H1 (cell line): ENCODE measurements at regions not wholly inside any gene's neighbourhood (a gene's known extent, or its start where the extent isn't known, plus 50 kb on each side); places are given as distances from the start of the nearest gene placed in this dataset.

Experiments used
- CTCF ChIA-PET: fragments of 300-600 bp; sonication (Branson Sonifier 250); formaldehyde crosslinking; loops from one replicate; lab custom pipeline; 2021; ENCODE audit not compliant: partially characterized antibody; lab: Charles Lee
- POLR2A ChIA-PET: fragments of 300-600 bp; sonication (Branson Sonifier 250); formaldehyde crosslinking; loops from one replicate; lab custom pipeline; 2021; ENCODE audit warnings: inconsistent platforms; ENCODE audit not compliant: partially characterized antibody; lab: Charles Lee
- DNase-seq, 2 experiments: peaks; one replicate each; pipeline versions ENCODE4 v3.0.0 to v3.0.0-alpha.2; 2010 to 2022; ENCODE audit warnings: low spot score in 2 of 2, low read depth in 1 of 2, mixed read lengths in 1 of 2
- FAIRE-seq: peaks from 2 replicates; lab custom pipeline; 2011; peaks lifted over from hg19 to GRCh38; lab: Jason Lieb, UNC
- H2AFZ ChIP-seq: 2 replicates; pipeline ENCODE4 v1.8.1; 2012; ENCODE audit warnings: low read length, inconsistent platforms
- H2AK5ac ChIP-seq: 2 replicates; pipeline ENCODE4 v1.6.1; 2013; ENCODE audit warnings: low read depth, low read length
- H2BK120ac ChIP-seq: replicated peaks from 2 replicates; pipeline ENCODE3; 2013; ENCODE audit warnings: low read depth, low read length, inconsistent platforms
- H2BK12ac ChIP-seq: 2 replicates; pipeline ENCODE4 v1.6.1; 2013; ENCODE audit warnings: low read depth, low read length
- H2BK15ac ChIP-seq: 2 replicates; pipeline ENCODE4 v1.6.1; 2013; ENCODE audit warnings: low read length
- H2BK20ac ChIP-seq: 2 replicates; pipeline ENCODE4 v1.6.1; 2013; ENCODE audit warnings: low read length
- H2BK5ac ChIP-seq: 2 replicates; pipeline ENCODE4 v1.6.1; 2013; ENCODE audit warnings: low read depth, low read length
- H3K14ac ChIP-seq: 2 replicates; pipeline ENCODE4 v1.6.1; 2013; ENCODE audit warnings: inconsistent platforms; ENCODE audit not compliant: insufficient read length
- H3K18ac ChIP-seq: 2 replicates; pipeline ENCODE4 v1.6.1; 2013; ENCODE audit warnings: low read length; ENCODE audit errors: extremely low read depth
- H3K23ac ChIP-seq: 2 replicates; pipeline ENCODE4 v1.6.1; 2013; ENCODE audit warnings: inconsistent platforms; ENCODE audit not compliant: insufficient read length
- H3K23me2 ChIP-seq: 2 replicates; pipeline ENCODE4 v1.6.1; 2013; ENCODE audit warnings: low read depth, low read length
- H3K27ac ChIP-seq: 2 replicates; pipeline ENCODE4 v1.6.1; 2011; ENCODE audit warnings: low read depth, low read length, inconsistent platforms
- H3K27me3 ChIP-seq, 4 experiments: replicated peaks in 1 of 4; 1 replicate in 1 of 4; 2 replicates in 3 of 4; pipeline versions ENCODE4 v1.6.1 to v1.8.1; 2011 to 2013; ENCODE audit warnings: low read length in 3 of 4, mild to moderate bottlenecking in 3 of 4, inconsistent platforms in 2 of 4, mixed read lengths in 2 of 4, moderate library complexity in 1 of 4; ENCODE audit not compliant: control insufficient read depth in 3 of 4, insufficient read depth in 3 of 4; ENCODE audit errors: extremely low read depth in 1 of 4
- H3K36me3 ChIP-seq, 4 experiments: 2 replicates each; pipeline versions ENCODE4 v1.6.1 to v1.8.1; 2011 to 2013; ENCODE audit warnings: mild to moderate bottlenecking in 4 of 4, low read length in 3 of 4, moderate library complexity in 2 of 4, control low read depth in 1 of 4, inconsistent platforms in 1 of 4; ENCODE audit not compliant: insufficient read depth in 4 of 4, control insufficient read depth in 2 of 4
- H3K4ac ChIP-seq: replicated peaks from 2 replicates; pipeline ENCODE3; 2013; ENCODE audit warnings: low read length, low read depth, mixed read lengths, inconsistent platforms; ENCODE audit not compliant: insufficient read length
- H3K4me1 ChIP-seq, 4 experiments: replicated peaks in 1 of 4; 1 replicate in 1 of 4; 2 replicates in 3 of 4; pipeline versions ENCODE4 v1.6.1 to v1.8.1; 2011 to 2013; ENCODE audit warnings: low read length in 3 of 4, inconsistent platforms in 2 of 4, mixed read lengths in 1 of 4; ENCODE audit not compliant: insufficient read depth in 4 of 4, control insufficient read depth in 3 of 4
- H3K4me2 ChIP-seq, 2 experiments: 2 replicates each; pipeline versions ENCODE4 v1.6.1 to v1.8.1; 2011 to 2013; ENCODE audit warnings: low read depth in 2 of 2, low read length in 2 of 2, control low read depth in 1 of 2, inconsistent platforms in 1 of 2, mild to moderate bottlenecking in 1 of 2; ENCODE audit not compliant: insufficient read depth in 1 of 2
- H3K4me3 ChIP-seq, 4 experiments: fragments of 200-600, 300-600 bp in 1 of 4; sonication (generic), shearing (Covaris generic), sonication (Bioruptor Twin) in 1 of 4; 2 replicates each; pipeline versions ENCODE4 v1.5.1 to v1.8.1; 2011 to 2016; ENCODE audit warnings: low read length in 4 of 4, low read depth in 3 of 4, control low read depth in 2 of 4, inconsistent platforms in 2 of 4, mild to moderate bottlenecking in 2 of 4, mixed read lengths in 1 of 4, moderate library complexity in 1 of 4; ENCODE audit not compliant: insufficient read depth in 2 of 4; ENCODE audit errors: extremely low read depth in 1 of 4
- H3K56ac ChIP-seq: replicated peaks from 2 replicates; pipeline ENCODE3; 2013; ENCODE audit warnings: low read depth, mild to moderate bottlenecking, mixed read lengths, low read length, inconsistent platforms; ENCODE audit not compliant: insufficient read length
- H3K79me1 ChIP-seq: 2 replicates; pipeline ENCODE4 v1.6.1; 2013; ENCODE audit warnings: low read depth, low read length, control low read depth
- H3K79me2 ChIP-seq, 2 experiments: 2 replicates each; pipeline versions ENCODE4 v1.6.1 to v1.8.1; 2012 to 2013; ENCODE audit warnings: low read length in 2 of 2, mild to moderate bottlenecking in 2 of 2, inconsistent platforms in 1 of 2; ENCODE audit not compliant: insufficient read depth in 2 of 2, control insufficient read depth in 1 of 2
- H3K9ac ChIP-seq, 4 experiments: replicated peaks in 1 of 4; 1 replicate in 1 of 4; 2 replicates in 3 of 4; pipeline versions ENCODE4 v1.6.1 to v1.8.1; 2011 to 2013; ENCODE audit warnings: low read depth in 3 of 4, low read length in 3 of 4, control low read depth in 2 of 4, mild to moderate bottlenecking in 2 of 4, moderate library complexity in 2 of 4, inconsistent platforms in 1 of 4; ENCODE audit errors: extremely low read depth in 1 of 4
- H3K9me3 ChIP-seq, 2 experiments: 2 replicates each; pipeline versions ENCODE4 v1.6.1 to v1.8.1; 2012 to 2013; ENCODE audit warnings: mild to moderate bottlenecking in 2 of 2, moderate library complexity in 2 of 2, control low read depth in 1 of 2, inconsistent platforms in 1 of 2, low read depth in 1 of 2, low read length in 1 of 2, mixed read lengths in 1 of 2; ENCODE audit not compliant: insufficient read depth in 2 of 2
- H4K20me1 ChIP-seq, 2 experiments: replicated peaks in 1 of 2; 2 replicates each; pipeline versions ENCODE3 to v1.8.1; 2011 to 2013; ENCODE audit warnings: inconsistent platforms in 2 of 2, low read length in 2 of 2, mild to moderate bottlenecking in 1 of 2; ENCODE audit not compliant: insufficient read depth in 2 of 2, control insufficient read depth in 1 of 2
- H4K5ac ChIP-seq: 2 replicates; pipeline ENCODE4 v1.6.1; 2013; ENCODE audit warnings: low read length, low read depth, mixed read lengths, inconsistent platforms; ENCODE audit not compliant: insufficient read length
- H4K8ac ChIP-seq: 2 replicates; pipeline ENCODE4 v1.8.0; 2013; ENCODE audit warnings: mild to moderate bottlenecking, moderate library complexity, low read length, inconsistent platforms; ENCODE audit not compliant: insufficient read depth; ENCODE audit errors: extremely low read depth
- H4K91ac ChIP-seq: replicated peaks from 2 replicates; pipeline ENCODE3; 2013; ENCODE audit warnings: low read length, mixed read lengths, inconsistent platforms; ENCODE audit not compliant: insufficient read length
- ATF3 ChIP-seq: IDR thresholded peaks from 2 replicates; pipeline ENCODE4 v1.6.1; 2011; ENCODE audit warnings: low read depth, mild to moderate bottlenecking, low read length; ENCODE audit not compliant: insufficient read depth
- CBX8 ChIP-seq: fragments of 300-800, 300-1000 bp; sonication (generic); IDR thresholded peaks from 2 replicates; pipeline ENCODE4 v1.7.1; 2016; ENCODE audit warnings: low read depth, low read length, borderline replicate concordance
- MAFK ChIP-seq: IDR thresholded peaks from 2 replicates; pipeline ENCODE4 v1.6.1; 2012; ENCODE audit warnings: low read depth, mild to moderate bottlenecking, improper control_type of control experiment, low read length
- NRF1 ChIP-seq: IDR thresholded peaks from 2 replicates; pipeline ENCODE4 v1.6.1; 2011; ENCODE audit warnings: mild to moderate bottlenecking, low read depth, low read length, improper control_type of control experiment
- WGBS, 2 experiments: shearing (Covaris generic) in 1 of 2; methylation state at CpG; one replicate each; pipeline versions ENCODE4 v1.1.6 to v1.1.7; 2013 to 2015; ENCODE audit warnings: low lambda C conversion rate in 2 of 2, mixed read lengths in 2 of 2, inconsistent platforms in 1 of 2, low coverage in 1 of 2, missing lambda C conversion rate in 1 of 2; ENCODE audit not compliant: insufficient replicate concordance in 2 of 2, insufficient coverage in 1 of 2, insufficient read length in 1 of 2; ENCODE audit errors: extremely low coverage in 1 of 2, missing lambda C conversion rate in 1 of 2; 5-methylcytosine and 5-hydroxymethylcytosine counted together
- TF ChIP-seq, protein P1 (sequence below): IDR thresholded peaks from 2 replicates; pipeline ENCODE4 v1.6.1; 2012; ENCODE audit warnings: inconsistent platforms

DNA sequence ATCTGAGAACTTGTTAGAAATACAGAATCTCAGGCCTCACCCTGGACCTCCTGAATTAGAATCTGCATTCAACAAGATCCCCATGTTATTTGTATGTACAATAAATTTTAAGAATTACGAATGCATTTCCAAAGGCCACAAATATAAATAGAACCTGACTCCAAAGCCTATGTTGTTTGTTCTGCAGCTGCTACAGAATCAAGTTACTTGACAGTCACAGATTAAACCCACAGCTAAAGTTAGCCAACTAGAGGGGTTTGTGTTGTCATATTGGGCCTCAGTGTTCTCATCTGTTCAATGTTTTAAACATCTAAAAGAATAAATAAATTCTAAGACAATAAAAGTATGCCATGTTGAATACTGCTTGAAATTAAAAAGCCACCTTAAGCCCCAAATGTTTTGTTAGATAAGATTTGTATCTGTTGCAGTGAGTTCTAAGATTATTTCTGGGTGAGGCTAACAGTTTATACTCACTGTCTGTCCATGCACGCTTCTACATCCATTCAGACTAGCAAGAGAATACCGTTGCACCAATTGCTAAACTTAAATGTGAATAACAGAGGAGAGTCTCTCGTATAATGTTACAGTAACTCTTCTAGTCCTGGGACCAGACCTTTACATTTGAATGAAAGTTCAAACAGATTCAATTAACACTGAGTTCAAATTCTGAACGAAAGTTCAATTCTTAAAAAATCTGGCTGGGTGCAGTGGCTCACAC lies 200.4 kb downstream of the MEMO1 start:
- Histone ChIP-seq H3K23me2 (no peaks in the 10 kb centered on the region; the same call in 1 of the 2 replicates), H3K4ac (no peak overlapping the region), H3K27me3 (no peaks in the 10 kb centered on the region), H3K79me2 (no peaks in the 10 kb centered on the region), H2BK12ac (no peak overlapping the region), H3K9ac (no peak overlapping the region), H4K8ac (no peak overlapping the region), H4K20me1 (peaks cover 0 to 3% of the 10 kb centered on the region in 2 experiments), H3K4me2 (no peak overlapping the region), H3K56ac (no peak overlapping the region), H4K5ac (no peak overlapping the region), H3K4me3 (no peak overlapping the region), H3K23ac (no peak overlapping the region), H2BK120ac (no peak overlapping the region), H3K4me1 (no peaks in the 10 kb centered on the region; a peak in 1 of 7 replicates), H3K27ac (no peak overlapping the region), H3K9me3 (peaks cover 11 to 14% of the 10 kb centered on the region in 2 experiments; a peak in 3 of 4 replicates), H2AFZ (no peak overlapping the region), H3K36me3 (no peaks in the 10 kb centered on the region), H3K18ac (no peak overlapping the region), H2BK20ac (no peak overlapping the region), H2BK5ac (no peak overlapping the region), H3K14ac (no peak overlapping the region), H2AK5ac (no peak overlapping the region), H2BK15ac (no peak overlapping the region), H4K91ac (no peak overlapping the region), H3K79me1 (no peaks in the 10 kb centered on the region)
- DNase-seq (no peak), FAIRE-seq (no peak)
- 61% methylated on average over 5 of the region's 5 CpGs; no CpG with 5 or more reads in 1 of the 2 experiments for WGBS, 2 experiments
- TF ChIP-seq ATF3 (no peak), NRF1 (no peak), MAFK (no peak), CBX8 (no peak)
- TF ChIP-seq, protein P1, sequence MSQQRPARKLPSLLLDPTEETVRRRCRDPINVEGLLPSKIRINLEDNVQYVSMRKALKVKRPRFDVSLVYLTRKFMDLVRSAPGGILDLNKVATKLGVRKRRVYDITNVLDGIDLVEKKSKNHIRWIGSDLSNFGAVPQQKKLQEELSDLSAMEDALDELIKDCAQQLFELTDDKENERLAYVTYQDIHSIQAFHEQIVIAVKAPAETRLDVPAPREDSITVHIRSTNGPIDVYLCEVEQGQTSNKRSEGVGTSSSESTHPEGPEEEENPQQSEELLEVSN = no peak
- CTCF ChIA-PET = interaction anchor here (0.7 kb wide), 1 partner anchor 396 kb away, joined by 3 read pairs; the partner anchor contains the start of gene XDH
- POLR2A ChIA-PET = no interaction called here
